ENCODE measurements at regions not wholly inside any gene's neighbourhood (a gene's known extent, or its start where the extent isn't known, plus 50 kb on each side); places are given as distances from the start of the nearest gene placed in this dataset.
"Not testable (repeated sequence)": the region's sequence is repeated elsewhere in the genome, so short reads cannot be mapped to it uniquely, and the experiment has no call there.

- DNase-seq (ENCODE audit: low read depth in 3 of 3) = no peak
These were observed 234.0 kb upstream of the IRF2BP2 start for GRCh38 chr1:234843946-234844345.

GRCh38 chr1:234842726-234843641, 233.0 kb upstream of the IRF2BP2 start:
- peak; percentile 69 to 86 (median 71) for DNase-seq (ENCODE audit: low read depth in 3 of 3)

- DNase-seq (ENCODE audit: low read depth in 3 of 3) = no peak
These were observed 231.8 kb upstream of the IRF2BP2 start for GRCh38 chr1:234841710-234842231.

- no peak for DNase-seq (ENCODE audit: low read depth in 3 of 3)
These were observed 231.3 kb upstream of the IRF2BP2 start for GRCh38 chr1:234841281-234841680.

GRCh38 chr1:234840843-234841242, 230.9 kb upstream of the IRF2BP2 start:
- no peak for DNase-seq (ENCODE audit: low read depth in 3 of 3)

- no peak for DNase-seq (ENCODE audit: low read depth in 3 of 3)
These were observed 230.3 kb upstream of the IRF2BP2 start for GRCh38 chr1:234840253-234840652.

GRCh38 chr1:234839663-234840062, 229.7 kb upstream of the IRF2BP2 start:
- DNase-seq (ENCODE audit: low read depth in 3 of 3) = no peak

- no peak for DNase-seq (ENCODE audit: low read depth in 3 of 3)
These were observed 228.8 kb upstream of the IRF2BP2 start for GRCh38 chr1:234838820-234839219.

GRCh38 chr1:234838182-234838581, 228.2 kb upstream of the IRF2BP2 start:
- DNase-seq (ENCODE audit: low read depth in 3 of 3) = no peak

- no peak for DNase-seq (ENCODE audit: low read depth in 3 of 3)
These were observed 227.7 kb upstream of the IRF2BP2 start for GRCh38 chr1:234837713-234838112.

GRCh38 chr1:234836776-234837357, 226.9 kb upstream of the IRF2BP2 start:
- no peak for DNase-seq (ENCODE audit: low read depth in 3 of 3)

- DNase-seq (ENCODE audit: low read depth in 3 of 3) = no peak
These were observed 226.2 kb upstream of the IRF2BP2 start for GRCh38 chr1:234836045-234836681.

GRCh38 chr1:234835239-234835638, 225.3 kb upstream of the IRF2BP2 start:
- DNase-seq (ENCODE audit: low read depth in 3 of 3) = no peak

- no peak for DNase-seq (ENCODE audit: low read depth in 3 of 3)
These were observed 223.7 kb upstream of the IRF2BP2 start for GRCh38 chr1:234833646-234834045.

- no peak for DNase-seq (ENCODE audit: low read depth in 3 of 3)
These were observed 223.1 kb upstream of the IRF2BP2 start for GRCh38 chr1:234833118-234833517.

- no peak for DNase-seq (ENCODE audit: low read depth in 3 of 3)
These were observed 217.7 kb upstream of the IRF2BP2 start for GRCh38 chr1:234827656-234828055.

- no peak for DNase-seq (ENCODE audit: low read depth in 3 of 3)
These were observed 217.2 kb upstream of the IRF2BP2 start for GRCh38 chr1:234827181-234827580.

GRCh38 chr1:234826352-234826751, 216.4 kb upstream of the IRF2BP2 start:
- DNase-seq (ENCODE audit: low read depth in 3 of 3) = no peak

- DNase-seq (ENCODE audit: low read depth in 3 of 3) = no peak
These were observed 215.7 kb upstream of the IRF2BP2 start for GRCh38 chr1:234825498-234826165.

GRCh38 chr1:234824836-234825235, 214.9 kb upstream of the IRF2BP2 start:
- not testable (repeated sequence) for DNase-seq (ENCODE audit: low read depth in 3 of 3)

GRCh38 chr1:234823191-234824176, 213.5 kb upstream of the IRF2BP2 start:
- DNase-seq (ENCODE audit: low read depth in 3 of 3) = no peak

Measured in stimulated activated CD4-positive, alpha-beta T cell treated with anti-CD3 and anti-CD28 coated beads, TNF-alpha, amount 100 ng/mL, for 48 hours (primary cell).